Caco-2 (cell line): ENCODE measurements at regions not wholly inside any gene's neighbourhood (a gene's known extent, or its start where the extent isn't known, plus 50 kb on each side); places are given as distances from the start of the nearest gene placed in this dataset.

ENCODE experiments used
- BruUV-seq: library from RNA; stranded (reverse); fragments of 400-500 nt; replicated peaks from 2 replicates; lab custom pipeline; 2021; lab: Mats Ljungman, UMichigan
- CTCF ChIA-PET: fragments of 300-600 bp; sonication (Branson Sonifier 250); formaldehyde crosslinking; loops from one replicate; lab custom pipeline; 2022; ENCODE audit warnings: antibody characterized with exemption; lab: Charles Lee
- POLR2A ChIA-PET: fragments of 300-600 bp; sonication (Branson Sonifier 250); formaldehyde crosslinking; loops from one replicate; lab custom pipeline; 2022; ENCODE audit warnings: antibody characterized with exemption; lab: Charles Lee
- DNase-seq, 2 experiments: peaks; one replicate each; pipeline versions ENCODE4 v3.0.0 to v3.0.0-alpha.2; 2020 to 2022
- H3K27me3 ChIP-seq: replicated peaks from 2 replicates; pipeline ENCODE4 v1.6.0; 2011; ENCODE audit warnings: low read length; ENCODE audit not compliant: control insufficient read depth, insufficient read depth
- H3K36me3 ChIP-seq: 2 replicates; pipeline ENCODE4 v1.5.1; 2011; ENCODE audit warnings: low read length; ENCODE audit not compliant: control insufficient read depth, insufficient read depth
- H3K4me1 ChIP-seq: fragments of 250-450 bp; sonication (Bioruptor Pico); 2 replicates; pipeline ENCODE4 v1.5.1; 2020; ENCODE audit warnings: mild to moderate bottlenecking
- H3K4me3 ChIP-seq: 2 replicates; pipeline ENCODE4 v1.5.1; 2011; ENCODE audit warnings: low read depth, mild to moderate bottlenecking, control low read depth, low read length
- H3K9me3 ChIP-seq: fragments of 250-450 bp; sonication (Bioruptor Pico); 2 replicates; pipeline ENCODE4 v1.5.1; 2020; ENCODE audit warnings: mild to moderate bottlenecking, moderate library complexity
- H3K27ac Mint-ChIP-seq: one replicate; pipeline ENCODE4 v1.8.0; 2022; ENCODE audit warnings: mixed read lengths; ENCODE audit not compliant: unreplicated experiment
- H3K27me3 Mint-ChIP-seq: one replicate; pipeline ENCODE4 v1.8.0; 2022; ENCODE audit warnings: mixed read lengths; ENCODE audit not compliant: insufficient read depth, unreplicated experiment
- H3K36me3 Mint-ChIP-seq: one replicate; pipeline ENCODE4 v1.8.0; 2022; ENCODE audit warnings: mild to moderate bottlenecking, mixed read lengths; ENCODE audit not compliant: insufficient read depth, unreplicated experiment
- H3K4me1 Mint-ChIP-seq: one replicate; pipeline ENCODE4 v1.8.0; 2022; ENCODE audit warnings: low read depth, mixed read lengths; ENCODE audit not compliant: unreplicated experiment
- H3K4me3 Mint-ChIP-seq: one replicate; pipeline ENCODE4 v1.8.0; 2022; ENCODE audit warnings: mild to moderate bottlenecking, moderate library complexity, mixed read lengths; ENCODE audit not compliant: unreplicated experiment
- H3K9me3 Mint-ChIP-seq: one replicate; pipeline ENCODE4 v1.8.0; 2022; ENCODE audit warnings: mixed read lengths; ENCODE audit not compliant: unreplicated experiment
- CTCF ChIP-seq, 2 experiments: fragments of 200-600 bp in 1 of 2; IDR thresholded peaks; 1 replicate in 1 of 2; 2 replicates in 1 of 2; pipeline versions ENCODE4 v1.5.1 to v1.8.0; 2011 to 2022; ENCODE audit warnings: antibody characterized with exemption in 1 of 2, control low read depth in 1 of 2, inconsistent platforms in 1 of 2, low read depth in 1 of 2, low read length in 1 of 2, mild to moderate bottlenecking in 1 of 2, moderate library complexity in 1 of 2; ENCODE audit not compliant: insufficient read depth in 1 of 2, severe bottlenecking in 1 of 2, unreplicated experiment in 1 of 2
- intact Hi-C: fragments of 100-400 bp; cut with micrococcal nuclease; formaldehyde crosslinking; loops from one replicate; pipeline ENCODE4 v1.10.0; 2022; ENCODE audit not compliant: unreplicated experiment

GRCh38 chr5:2288968-2289367 is 406.2 kb upstream of the IRX4 start:
- Histone ChIP-seq H3K4me1 (no peaks in the 10 kb centered on the region), H3K27me3 (no peaks in the 10 kb centered on the region; the same call in 1 of the 2 replicates), H3K9me3 (no peaks in the 10 kb centered on the region), H3K36me3 (no peaks in the 10 kb centered on the region), H3K4me3 (no peak overlapping the region)
- Mint-ChIP-seq H3K27me3 (peaks cover 13% of the 10 kb centered on the region), H3K36me3 (peaks cover 4% of the 10 kb centered on the region), H3K4me3 (no peak overlapping the region), H3K4me1 (no peaks in the 10 kb centered on the region), H3K27ac (no peak overlapping the region), H3K9me3 (peaks cover 9% of the 10 kb centered on the region)
- BruUV-seq = no TSS peak
- TF ChIP-seq CTCF (IDR thresholded peaks at IDR 0.05; ENCODE audit: insufficient read depth in 1 of 2, low read depth in 1 of 2, low read length in 1 of 2, severe bottlenecking in 1 of 2, unreplicated experiment in 1 of 2) = no peak
- intact Hi-C loops = no loop called here
- no peak for DNase-seq
- CTCF ChIA-PET = no interaction called here
- POLR2A ChIA-PET = no interaction called here

- ChIA-PET POLR2A (no interaction called here), CTCF (no interaction called here)
Measured at GRCh38 chr5:2288466-2288865, 405.7 kb upstream of the IRX4 start.

GRCh38 chr5:2286250-2286649 is 403.5 kb upstream of the IRX4 start:
- no peak for DNase-seq
- Mint-ChIP-seq H3K4me3 (no peak overlapping the region), H3K4me1 (no peaks in the 10 kb centered on the region), H3K9me3 (peaks cover 9% of the 10 kb centered on the region), H3K27me3 (peaks cover 7% of the 10 kb centered on the region), H3K36me3 (peaks cover 4% of the 10 kb centered on the region), H3K27ac (no peak overlapping the region)
- BruUV-seq = no TSS peak
- H3K4me1 ChIP-seq = no peaks in the 10 kb centered on the region
- H3K36me3 ChIP-seq = no peaks in the 10 kb centered on the region
- no peak overlapping the region for H3K4me3 ChIP-seq
- CTCF ChIA-PET = no interaction called here
- intact Hi-C loops = no loop called here
- POLR2A ChIA-PET = no interaction called here
- H3K9me3 ChIP-seq = no peaks in the 10 kb centered on the region
- no peaks in the 10 kb centered on the region; the same call in 1 of the 2 replicates for H3K27me3 ChIP-seq
- no peak for TF ChIP-seq CTCF (IDR thresholded peaks at IDR 0.05; ENCODE audit: insufficient read depth in 1 of 2, low read depth in 1 of 2, low read length in 1 of 2, severe bottlenecking in 1 of 2, unreplicated experiment in 1 of 2)

More at GRCh38 chr5:2288466-2288865, 405.7 kb upstream of the IRX4 start:
- intact Hi-C loops = no loop called here
- Mint-ChIP-seq H3K4me3 (no peak overlapping the region), H3K9me3 (peaks cover 9% of the 10 kb centered on the region), H3K27ac (no peak overlapping the region), H3K27me3 (peaks cover 13% of the 10 kb centered on the region), H3K4me1 (no peaks in the 10 kb centered on the region), H3K36me3 (peaks cover 4% of the 10 kb centered on the region)
- BruUV-seq = no TSS peak
- Histone ChIP-seq H3K4me1 (no peaks in the 10 kb centered on the region), H3K36me3 (no peaks in the 10 kb centered on the region), H3K27me3 (no peaks in the 10 kb centered on the region; the same call in 1 of the 2 replicates), H3K4me3 (no peak overlapping the region), H3K9me3 (no peaks in the 10 kb centered on the region)
- no peak for DNase-seq
- no peak for TF ChIP-seq CTCF (IDR thresholded peaks at IDR 0.05; ENCODE audit: insufficient read depth in 1 of 2, low read depth in 1 of 2, low read length in 1 of 2, severe bottlenecking in 1 of 2, unreplicated experiment in 1 of 2)
